Natural killer cell (primary cell): ENCODE measurements at regions not wholly inside any gene's neighbourhood (a gene's known extent, or its start where the extent isn't known, plus 50 kb on each side); places are given as distances from the start of the nearest gene placed in this dataset.

Experiments used
- ATAC-seq, 3 donors: fragments of 150-1000 bp in 2 of 3; fragments of 200-7000 bp in 1 of 3; cut with Tn5 transposase; 1 replicate in 1 of 3; 2 replicates in 2 of 3; pipeline ENCODE4 v1.10.0; 2021; ENCODE audit warnings: mild to moderate bottlenecking in 2 of 3, moderate library complexity in 2 of 3
- DNase-seq, 2 donors: peaks; one replicate each; pipeline versions ENCODE4 v3.0.0 to v3.0.0-alpha.2; 2013 to 2021; ENCODE audit warnings: mixed read lengths in 1 of 2
- H3K27ac ChIP-seq: one replicate; pipeline ENCODE4 v1.5.1; 2013; ENCODE audit warnings: mild to moderate bottlenecking, low read length
- H3K27me3 ChIP-seq: one replicate; pipeline ENCODE4 v1.6.1; 2013; ENCODE audit warnings: low read length; ENCODE audit not compliant: control insufficient read depth, insufficient read depth
- H3K36me3 ChIP-seq: one replicate; pipeline ENCODE4 v1.6.1; 2013; ENCODE audit warnings: low read length; ENCODE audit not compliant: control insufficient read depth, insufficient read depth
- H3K4me1 ChIP-seq: one replicate; pipeline ENCODE4 v1.6.1; 2013; ENCODE audit warnings: low read length; ENCODE audit not compliant: control insufficient read depth, insufficient read depth
- H3K4me3 ChIP-seq: one replicate; pipeline ENCODE4 v1.5.1; 2013; ENCODE audit warnings: low read length
- H3K9me3 ChIP-seq: one replicate; pipeline ENCODE4 v1.6.1; 2013; ENCODE audit warnings: low read length; ENCODE audit not compliant: control insufficient read depth, insufficient read depth
- H3K27ac Mint-ChIP-seq, 2 donors: one replicate each; pipeline ENCODE4 v1.8.0; 2022; ENCODE audit warnings: mild to moderate bottlenecking in 2 of 2, mixed read lengths in 2 of 2, moderate library complexity in 1 of 2
- H3K27me3 Mint-ChIP-seq, 2 donors: one replicate each; pipeline ENCODE4 v1.8.0; 2022; ENCODE audit warnings: low read depth in 2 of 2, mixed read lengths in 2 of 2
- H3K36me3 Mint-ChIP-seq: one replicate; pipeline ENCODE4 v1.8.0; 2022; ENCODE audit warnings: mixed read lengths
- H3K4me1 Mint-ChIP-seq, 2 donors: one replicate each; pipeline ENCODE4 v1.8.0; 2022; ENCODE audit warnings: mixed read lengths in 2 of 2
- H3K4me3 Mint-ChIP-seq: one replicate; pipeline ENCODE4 v1.8.0; 2022; ENCODE audit warnings: mild to moderate bottlenecking, moderate library complexity, mixed read lengths
- H3K9me3 Mint-ChIP-seq, 2 donors: one replicate each; pipeline ENCODE4 v1.8.0; 2022; ENCODE audit warnings: mixed read lengths in 2 of 2
- WGBS: methylation state at CpG from one replicate; pipeline ENCODE4 v1.1.7; 2013; ENCODE audit warnings: missing lambda C conversion rate; ENCODE audit not compliant: insufficient coverage; 5-methylcytosine and 5-hydroxymethylcytosine counted together
- intact Hi-C: fragments of 100-400 bp; cut with micrococcal nuclease; formaldehyde crosslinking; loops from one replicate; pipeline ENCODE4 v1.14.2; 2022
- TF ChIP-seq, protein P1 (sequence below): fragments of 200-600 bp; IDR thresholded peaks from one replicate; pipeline ENCODE4 v1.8.0; 2022; ENCODE audit warnings: antibody characterized with exemption

DNA sequence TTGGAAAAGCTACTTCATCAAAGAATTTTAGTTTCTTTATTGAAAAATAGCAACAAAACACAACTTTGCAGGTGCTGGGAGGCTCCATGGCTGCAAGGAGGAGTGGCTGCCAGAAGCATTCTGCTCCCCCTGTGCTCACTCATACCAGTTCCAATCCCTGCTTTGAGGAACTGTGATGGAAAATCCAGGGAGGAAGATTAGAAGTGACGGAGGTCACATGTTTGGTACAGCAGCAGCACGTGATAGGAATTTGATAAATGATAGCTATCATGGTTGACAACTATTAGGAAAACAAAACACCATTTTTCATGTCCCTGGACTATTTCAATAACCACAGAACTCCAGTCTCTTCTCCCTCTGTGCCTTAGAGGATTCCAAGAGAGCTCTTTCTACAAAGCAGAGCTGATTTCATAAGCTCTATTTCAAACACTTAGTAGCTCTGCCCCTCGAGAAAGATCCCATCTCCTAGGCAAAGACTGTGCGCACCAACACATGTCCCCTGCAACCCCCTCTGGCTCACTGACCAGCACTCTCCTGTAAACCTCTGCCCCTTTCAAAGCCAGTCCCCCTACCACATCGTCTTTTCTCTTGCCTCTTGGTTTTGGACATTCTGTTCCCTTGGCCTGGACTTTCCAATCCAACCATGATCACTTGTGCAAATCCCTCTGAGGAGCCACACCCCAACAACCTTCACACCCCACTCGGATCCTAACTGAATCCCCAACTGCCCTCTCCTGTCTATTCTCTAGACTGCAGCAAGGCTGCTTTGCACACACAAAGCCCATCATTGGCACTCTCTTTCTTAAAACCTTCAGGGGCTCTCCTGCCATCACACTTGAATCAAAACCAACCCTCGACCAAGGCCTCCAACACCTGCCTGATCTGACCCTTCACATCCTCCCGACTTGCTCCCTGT lies 352.4 kb upstream of the PKDCC start:
- Histone ChIP-seq H3K27me3 (no peaks in the 10 kb centered on the region), H3K4me3 (no peak overlapping the region), H3K36me3 (no peaks in the 10 kb centered on the region), H3K9me3 (no peaks in the 10 kb centered on the region), H3K27ac (no peak overlapping the region), H3K4me1 (no peaks in the 10 kb centered on the region)
- DNase-seq: no peak
- H3K27ac Mint-ChIP-seq: no peak overlapping the region
- H3K4me1 Mint-ChIP-seq: no peaks in the 10 kb centered on the region
- WGBS: 75% methylated on average over 8 of the region's 8 CpGs
- intact Hi-C loops: loop anchor here (5.0 kb wide), 1 partner anchor 1783 kb away; no protein-coding TSS in a partner anchor
- no peaks in the 10 kb centered on the region for H3K9me3 Mint-ChIP-seq
- no peak for ATAC-seq
- TF ChIP-seq, protein P1, sequence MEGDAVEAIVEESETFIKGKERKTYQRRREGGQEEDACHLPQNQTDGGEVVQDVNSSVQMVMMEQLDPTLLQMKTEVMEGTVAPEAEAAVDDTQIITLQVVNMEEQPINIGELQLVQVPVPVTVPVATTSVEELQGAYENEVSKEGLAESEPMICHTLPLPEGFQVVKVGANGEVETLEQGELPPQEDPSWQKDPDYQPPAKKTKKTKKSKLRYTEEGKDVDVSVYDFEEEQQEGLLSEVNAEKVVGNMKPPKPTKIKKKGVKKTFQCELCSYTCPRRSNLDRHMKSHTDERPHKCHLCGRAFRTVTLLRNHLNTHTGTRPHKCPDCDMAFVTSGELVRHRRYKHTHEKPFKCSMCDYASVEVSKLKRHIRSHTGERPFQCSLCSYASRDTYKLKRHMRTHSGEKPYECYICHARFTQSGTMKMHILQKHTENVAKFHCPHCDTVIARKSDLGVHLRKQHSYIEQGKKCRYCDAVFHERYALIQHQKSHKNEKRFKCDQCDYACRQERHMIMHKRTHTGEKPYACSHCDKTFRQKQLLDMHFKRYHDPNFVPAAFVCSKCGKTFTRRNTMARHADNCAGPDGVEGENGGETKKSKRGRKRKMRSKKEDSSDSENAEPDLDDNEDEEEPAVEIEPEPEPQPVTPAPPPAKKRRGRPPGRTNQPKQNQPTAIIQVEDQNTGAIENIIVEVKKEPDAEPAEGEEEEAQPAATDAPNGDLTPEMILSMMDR: no peak
- no peak overlapping the region for H3K4me3 Mint-ChIP-seq
- H3K36me3 Mint-ChIP-seq: no peaks in the 10 kb centered on the region
- peaks cover 13% of the 10 kb centered on the region in 2 donors for H3K27me3 Mint-ChIP-seq

DNA sequence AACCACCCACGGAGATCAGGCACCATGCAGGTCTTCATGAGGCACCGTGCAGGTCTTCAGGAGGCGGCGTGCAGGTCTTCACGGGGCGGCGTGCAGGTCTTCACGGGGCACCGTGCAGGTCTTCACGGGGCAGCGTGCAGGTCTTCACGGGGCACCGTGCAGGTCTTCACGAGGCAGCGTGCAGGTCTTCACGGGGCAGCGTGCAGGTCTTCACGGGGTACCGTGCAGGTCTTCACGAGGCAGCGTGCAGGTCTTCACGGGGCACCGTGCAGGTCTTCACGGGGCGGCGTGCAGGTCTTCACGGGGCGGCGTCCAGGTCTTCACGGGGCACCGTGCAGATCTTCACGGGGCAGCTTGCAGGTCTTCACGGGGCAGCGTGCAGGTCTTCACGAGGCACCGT lies 350.4 kb upstream of the PKDCC start:
- no peak overlapping the region for H3K4me3 Mint-ChIP-seq
- H3K27me3 Mint-ChIP-seq: peaks cover 8 to 13% of the 10 kb centered on the region in 2 donors
- ATAC-seq: no peak
- intact Hi-C loops: loop anchor here (5.0 kb wide), 1 partner anchor 1785 kb away; no protein-coding TSS in a partner anchor
- no peak overlapping the region for H3K27ac ChIP-seq
- TF ChIP-seq, protein P1: no peak
- H3K4me1 ChIP-seq: no peaks in the 10 kb centered on the region
- WGBS: 95% methylated on average over 36 of the region's 36 CpGs
- H3K9me3 ChIP-seq: no peaks in the 10 kb centered on the region
- H3K27ac Mint-ChIP-seq: no peak overlapping the region
- DNase-seq: no peak
- H3K36me3 ChIP-seq: no peaks in the 10 kb centered on the region
- H3K4me3 ChIP-seq: no peak overlapping the region
- peaks cover 9 to 12% of the 10 kb centered on the region in 2 donors for H3K4me1 Mint-ChIP-seq
- H3K9me3 Mint-ChIP-seq: no peaks in the 10 kb centered on the region
- no peaks in the 10 kb centered on the region for H3K36me3 Mint-ChIP-seq
- no peaks in the 10 kb centered on the region for H3K27me3 ChIP-seq

DNA sequence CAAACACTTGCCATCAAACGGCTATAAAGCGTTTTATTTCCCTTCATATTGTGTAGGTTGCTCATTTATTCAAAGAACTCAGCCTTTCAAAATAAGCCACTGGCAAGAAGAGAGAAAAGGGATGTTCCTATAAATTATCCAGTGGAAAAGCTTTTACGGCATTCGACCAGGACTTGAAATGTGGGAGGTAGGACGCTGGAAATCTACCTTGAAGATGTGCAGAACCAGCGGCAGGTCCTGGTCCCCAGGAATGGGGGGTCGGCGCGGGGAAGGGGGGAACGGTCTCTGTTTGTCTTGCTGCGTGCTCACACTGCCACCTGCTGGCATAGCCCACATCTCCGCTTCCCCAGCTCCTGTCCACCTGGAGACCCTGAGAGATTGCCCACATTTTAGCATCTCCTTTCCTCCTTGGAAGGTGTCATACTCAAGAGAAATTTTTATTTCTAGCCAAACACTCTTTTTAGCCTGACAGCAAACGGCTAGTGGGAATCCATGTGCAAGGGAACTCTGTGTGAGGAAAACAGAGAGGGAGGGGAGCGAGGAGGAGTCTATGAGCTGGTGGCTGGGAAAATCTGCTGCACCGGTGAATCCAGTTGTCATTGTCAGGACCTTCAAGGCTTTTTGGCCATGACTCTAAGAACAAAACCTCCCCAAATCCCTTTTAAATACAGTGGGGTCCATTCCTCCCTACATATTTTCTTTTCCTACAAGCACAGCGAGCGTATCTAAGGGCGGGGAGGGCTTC lies 349.0 kb upstream of the PKDCC start:
- Histone ChIP-seq H3K27me3 (no peaks in the 10 kb centered on the region), H3K27ac (no peak overlapping the region), H3K4me1 (no peaks in the 10 kb centered on the region), H3K9me3 (no peaks in the 10 kb centered on the region), H3K36me3 (no peaks in the 10 kb centered on the region), H3K4me3 (no peak overlapping the region)
- peak in 1 of 3 donors; percentile 45 for ATAC-seq
- 40% methylated on average over 18 of the region's 18 CpGs for WGBS
- Mint-ChIP-seq H3K27ac (no peak overlapping the region), H3K4me1 (peaks cover 9 to 12% of the 10 kb centered on the region in 2 donors), H3K36me3 (no peaks in the 10 kb centered on the region), H3K27me3 (peaks cover 8 to 13% of the 10 kb centered on the region in 2 donors), H3K9me3 (no peaks in the 10 kb centered on the region), H3K4me3 (no peak overlapping the region)
- TF ChIP-seq, protein P1: peak; percentile 57
- intact Hi-C loops: loop anchor here (2.0 to 5.0 kb wide), 2 partner anchors 284 to 1787 kb away; no protein-coding TSS in a partner anchor
- DNase-seq: peak in 1 of 2 donors; percentile 29
